HL-60 (cell line): ENCODE measurements at regions not wholly inside any gene's neighbourhood (a gene's known extent, or its start where the extent isn't known, plus 50 kb on each side); places are given as distances from the start of the nearest gene placed in this dataset.
"Not testable (repeated sequence)": the region's sequence is repeated elsewhere in the genome, so short reads cannot be mapped to it uniquely, and the experiment has no call there.

Experiments
- DNase-seq, 2 experiments: peaks; one replicate each; pipeline ENCODE4 v3.0.0-alpha.2; 2010 to 2020; ENCODE audit warnings: low read depth in 1 of 2, low spot score in 1 of 2
- H3K27ac ChIP-seq: fragments of 250-450 bp; sonication (Bioruptor Pico); replicated peaks from 2 replicates; pipeline ENCODE4 v1.5.1; 2020; ENCODE audit warnings: mild to moderate bottlenecking, moderate library complexity
- H3K27me3 ChIP-seq: fragments of 250-450 bp; sonication (Bioruptor Pico); 2 replicates; pipeline ENCODE4 v1.5.1; 2021; ENCODE audit warnings: mild to moderate bottlenecking, moderate library complexity; ENCODE audit not compliant: insufficient read depth, poor library complexity, severe bottlenecking
- H3K4me3 ChIP-seq: replicated peaks from 2 replicates; pipeline ENCODE4 v1.5.1; 2011; ENCODE audit warnings: mild to moderate bottlenecking, control low read depth, low read length; ENCODE audit not compliant: insufficient read depth
- CTCF ChIP-seq: IDR thresholded peaks from one replicate; pipeline ENCODE4 v1.5.1; 2011; ENCODE audit warnings: low read length, control low read depth, inconsistent platforms; ENCODE audit not compliant: insufficient read depth
- GABPA ChIP-seq: IDR thresholded peaks from 2 replicates; pipeline ENCODE4 v1.6.1; 2012; ENCODE audit warnings: low read depth
- POLR2AphosphoS5 ChIP-seq: IDR thresholded peaks from 2 replicates; pipeline ENCODE4 v1.6.1; 2012; ENCODE audit warnings: low read depth
- REST ChIP-seq: IDR thresholded peaks from 2 replicates; pipeline ENCODE4 v1.6.1; 2012; ENCODE audit warnings: low read depth; ENCODE audit not compliant: insufficient replicate concordance
- SPI1 ChIP-seq: IDR thresholded peaks from 2 replicates; pipeline ENCODE4 v1.6.1; 2012; ENCODE audit warnings: low read depth, mild to moderate bottlenecking, borderline replicate concordance

GRCh38 chr3:139231555-139232281 is 112.1 kb upstream of the MRPS22 start:
- TF ChIP-seq CTCF, result no peak
- peak; percentile 44; the same call in 1 of the 2 replicates for TF ChIP-seq SPI1
- Histone ChIP-seq H3K27ac (no peak overlapping the region), H3K27me3 (no peaks in the 10 kb centered on the region), H3K4me3 (no peak overlapping the region)
- DNase-seq, result peak in 1 of 2 experiments; percentile 16

GRCh38 chr3:139232341-139232740 is 111.5 kb upstream of the MRPS22 start:
- H3K27me3 ChIP-seq, H3K4me3 ChIP-seq, H3K27ac ChIP-seq, DNase-seq: not testable (repeated sequence)

- Histone ChIP-seq H3K4me3 (no peak overlapping the region), H3K27me3 (no peaks in the 10 kb centered on the region), H3K27ac (no peak overlapping the region)
- DNase-seq, result no peak
- TF ChIP-seq REST (no peak), SPI1 (no peak), CTCF (no peak)
These were observed 109.3 kb upstream of the MRPS22 start for GRCh38 chr3:139234491-139234890.

- DNase-seq, result peak in 1 of 2 experiments; percentile 49
- H3K27ac ChIP-seq, result no peak overlapping the region
- no peak for TF ChIP-seq POLR2AphosphoS5
- TF ChIP-seq SPI1, result peak; percentile 31; the same call in 1 of the 2 replicates
- no peaks in the 10 kb centered on the region for H3K27me3 ChIP-seq
- no peak overlapping the region for H3K4me3 ChIP-seq
These were observed 108.6 kb upstream of the MRPS22 start for GRCh38 chr3:139235192-139235591.

- no peak for TF ChIP-seq REST
- no peak for TF ChIP-seq POLR2AphosphoS5
- TF ChIP-seq CTCF, result no peak
- no peak for TF ChIP-seq SPI1
- TF ChIP-seq GABPA, result no peak
- H3K4me3 ChIP-seq, result no peak overlapping the region
- H3K27ac ChIP-seq, result no peak overlapping the region
- DNase-seq, result no peak
- no peaks in the 10 kb centered on the region for H3K27me3 ChIP-seq
These were observed 107.5 kb upstream of the MRPS22 start for GRCh38 chr3:139236336-139236735.
